H1 (cell line): ENCODE measurements at regions not wholly inside any gene's neighbourhood (a gene's known extent, or its start where the extent isn't known, plus 50 kb on each side); places are given as distances from the start of the nearest gene placed in this dataset. TPM values are rescaled to one million over a fixed set of nuclear protein-coding genes. Genes with fewer than 3 reads are reported as not detected.

Source experiments
- small RNA-seq: library from polyadenylated mRNA; stranded (forward); fragments of <200 nt; extraction: miRNeasy Mini kit (QIAGEN cat#:217004); gene quantifications from one replicate; pipeline ENCODE3, GENCODE V24; 2013; ENCODE audit not compliant: insufficient read depth

Small RNA genes lying in the stretch of these regions (small RNA-seq; reads per million reads assigned to genes)
- not detected for gene AC123904.2
